GM12878 (cell line): ENCODE measurements at regions not wholly inside any gene's neighbourhood (a gene's known extent, or its start where the extent isn't known, plus 50 kb on each side); places are given as distances from the start of the nearest gene placed in this dataset.

ENCODE experiments used
- ATAC-seq: fragments of 200-7000 bp; cut with Tn5 transposase; 3 replicates; pipeline ENCODE4 v1.9.1; 2020; ENCODE audit warnings: mild to moderate bottlenecking, moderate library complexity
- BruUV-seq: library from RNA; stranded (reverse); fragments of 400-500 nt; replicated peaks from 2 replicates; lab custom pipeline; 2021; lab: Mats Ljungman, UMichigan
- CTCF ChIA-PET: fragments of 300-600 bp; sonication (Branson Sonifier 250); formaldehyde crosslinking; extraction: SDS; loops from one replicate; lab custom pipeline; 2021; ENCODE audit warnings: inconsistent platforms; lab: Yijun Ruan, JAX
- POLR2A ChIA-PET: fragments of 350-600 bp; formaldehyde crosslinking; extraction: SDS; loops from one replicate; lab custom pipeline; 2021; ENCODE audit warnings: inconsistent platforms; lab: Charles Lee
- RAD21 ChIA-PET: fragments of 300-600 bp; sonication (Branson Sonifier 250); formaldehyde crosslinking; loops from one replicate; lab custom pipeline; 2023; ENCODE audit warnings: antibody characterized with exemption; ENCODE audit not compliant: unreplicated experiment; lab: Charles Lee
- SMC1A ChIA-PET: fragments of 300-600 bp; sonication (Branson Sonifier 250); formaldehyde crosslinking; loops from one replicate; lab custom pipeline; 2023; ENCODE audit not compliant: unreplicated experiment, uncharacterized antibody; lab: Charles Lee
- DNase-seq: peaks from one replicate; pipeline ENCODE4 v3.0.0-alpha.2; 2011; ENCODE audit warnings: low read depth, low spot score
- FAIRE-seq: peaks from 3 replicates; lab custom pipeline; 2011; peaks lifted over from hg19 to GRCh38; lab: Jason Lieb, UNC
- H2AFZ ChIP-seq: 2 replicates; pipeline ENCODE4 v1.6.0; 2011; ENCODE audit warnings: low read depth, low read length, control low read depth; ENCODE audit not compliant: control insufficient read depth
- H3K27ac ChIP-seq: 2 replicates; pipeline ENCODE4 v1.5.1; 2011; ENCODE audit warnings: control low read depth; ENCODE audit not compliant: control insufficient read depth, insufficient read depth
- H3K27me3 ChIP-seq, 2 experiments: replicated peaks in 1 of 2; 2 replicates each; pipeline versions ENCODE4 v1.6.0 to v1.6.1; 2011; ENCODE audit warnings: low read length in 1 of 2; ENCODE audit not compliant: control insufficient read depth in 2 of 2, insufficient read depth in 2 of 2
- H3K36me3 ChIP-seq, 2 experiments: 2 replicates each; pipeline ENCODE4 v1.5.1; 2011; ENCODE audit warnings: low read length in 1 of 2; ENCODE audit not compliant: control insufficient read depth in 2 of 2, insufficient read depth in 2 of 2
- H3K4me1 ChIP-seq: 2 replicates; pipeline ENCODE4 v1.6.1; 2011; ENCODE audit warnings: mild to moderate bottlenecking, low read length, moderate library complexity, mixed read lengths; ENCODE audit not compliant: control insufficient read depth, insufficient read depth
- H3K4me2 ChIP-seq: 2 replicates; pipeline ENCODE4 v1.6.0; 2011; ENCODE audit warnings: control low read depth; ENCODE audit not compliant: control insufficient read depth, insufficient read depth
- H3K4me3 ChIP-seq: fragments of 200-600 bp; sonication (generic); 2 replicates; pipeline ENCODE4 v1.5.1; 2016
- H3K79me2 ChIP-seq: 2 replicates; pipeline ENCODE4 v1.6.0; 2011; ENCODE audit warnings: low read length; ENCODE audit not compliant: control insufficient read depth, insufficient read depth
- H3K9ac ChIP-seq: 2 replicates; pipeline ENCODE4 v1.8.0; 2011; ENCODE audit warnings: low read length, control low read depth, mixed read lengths; ENCODE audit not compliant: control insufficient read depth, insufficient read depth
- H3K9me3 ChIP-seq: replicated peaks from 3 replicates; pipeline ENCODE4 v1.5.1; 2011; ENCODE audit warnings: mild to moderate bottlenecking, low read length; ENCODE audit not compliant: control insufficient read depth, insufficient read depth
- H4K20me1 ChIP-seq: 2 replicates; pipeline ENCODE4 v1.6.0; 2011; ENCODE audit not compliant: control insufficient read depth, insufficient read depth
- ATF3 ChIP-seq: IDR thresholded peaks from 2 replicates; pipeline ENCODE4 v1.6.1; 2011; ENCODE audit warnings: low read depth, mild to moderate bottlenecking, low read length, moderate library complexity, borderline replicate concordance; ENCODE audit errors: extremely low read depth
- BCLAF1 ChIP-seq: fragments of 450-650 bp; IDR thresholded peaks from 2 replicates; pipeline ENCODE4 v1.6.1; 2017; ENCODE audit warnings: antibody characterized with exemption, mild to moderate bottlenecking, moderate library complexity
- EED ChIP-seq: sonication (generic); IDR thresholded peaks from 2 replicates; pipeline ENCODE4 v1.6.1; 2016; ENCODE audit warnings: antibody characterized with exemption, low read depth
- NRF1 ChIP-seq: conservative IDR thresholded peaks from 2 replicates; pipeline ENCODE4 v1.6.1; 2011; ENCODE audit warnings: mild to moderate bottlenecking, low read depth, low read length, improper control_type of control experiment
- PRDM15 ChIP-seq: fragments of 450-650 bp; formaldehyde crosslinking; IDR thresholded peaks from 2 replicates; pipeline ENCODE4 v1.4.0; 2020; ENCODE audit warnings: mild to moderate bottlenecking, moderate library complexity
- SMARCA5 ChIP-seq: fragments of 450-650 bp; IDR thresholded peaks from 2 replicates; pipeline ENCODE4 v1.6.1; 2017; ENCODE audit warnings: mild to moderate bottlenecking
- SREBF2 ChIP-seq: IDR thresholded peaks from 2 replicates; pipeline ENCODE4 v1.6.1; 2012; ENCODE audit warnings: mild to moderate bottlenecking, low read length
- YY1 ChIP-seq: IDR thresholded peaks from 2 replicates; pipeline ENCODE4 v1.6.1; 2011; ENCODE audit warnings: low read depth, mild to moderate bottlenecking, low read length
- ZNF687 ChIP-seq: fragments of 450-650 bp; IDR thresholded peaks from 2 replicates; pipeline ENCODE4 v1.6.1; 2017; ENCODE audit warnings: mild to moderate bottlenecking, moderate library complexity
- WGBS: methylation state at CpG from one replicate; pipeline ENCODE4 v1.1.6; 2016; ENCODE audit warnings: low lambda C conversion rate; ENCODE audit not compliant: insufficient replicate concordance, insufficient coverage; ENCODE audit errors: missing lambda C conversion rate; 5-methylcytosine and 5-hydroxymethylcytosine counted together
- in situ Hi-C: fragments of 300-500 bp; cut with MboI; formaldehyde crosslinking; loops from 9 replicates; pipeline ENCODE4 v1.14.3; 2018; ENCODE audit warnings: mixed read lengths
- intact Hi-C: fragments of 100-400 bp; cut with micrococcal nuclease; formaldehyde crosslinking; loops from one replicate; pipeline ENCODE4 v1.14.2; 2022; ENCODE audit not compliant: unreplicated experiment

GRCh38 chr3:154779571-154779970 is 300.5 kb upstream of the MME start (continued):
- TF ChIP-seq BCLAF1 = no peak
- no peak for TF ChIP-seq PRDM15
- TF ChIP-seq ATF3 = no peak

- Histone ChIP-seq H3K9me3 (no peaks in the 10 kb centered on the region), H3K79me2 (no peaks in the 10 kb centered on the region), H3K4me2 (no peak overlapping the region), H3K4me3 (no peak overlapping the region), H3K9ac (no peak overlapping the region), H3K27ac (no peak overlapping the region), H4K20me1 (no peaks in the 10 kb centered on the region), H2AFZ (no peak overlapping the region), H3K36me3 (no peaks in the 10 kb centered on the region), H3K4me1 (no peaks in the 10 kb centered on the region), H3K27me3 (no peaks in the 10 kb centered on the region)
- ChIA-PET CTCF (interaction anchor here (1.7 kb wide), 1 partner anchor 9 kb away, joined by 3 read pairs; no protein-coding TSS in a partner anchor), RAD21 (no interaction called here), SMC1A (no interaction called here), POLR2A (no interaction called here)
- no peak for ATAC-seq
- intact Hi-C loops = no loop called here
- no TSS peak for BruUV-seq
- no peak for FAIRE-seq
- WGBS = 0% methylated on average over 1 of the region's 1 CpG
- no peak for DNase-seq
- in situ Hi-C loops = no loop called here
- TF ChIP-seq SREBF2 (no peak), ZNF687 (no peak), YY1 (no peak), SMARCA5 (no peak), NRF1 (no peak), EED (no peak)
These were observed 302.1 kb upstream of the MME start for GRCh38 chr3:154778057-154778456.
